ENCODE measurements at regions not wholly inside any gene's neighbourhood (a gene's known extent, or its start where the extent isn't known, plus 50 kb on each side); places are given as distances from the start of the nearest gene placed in this dataset.

DNA sequence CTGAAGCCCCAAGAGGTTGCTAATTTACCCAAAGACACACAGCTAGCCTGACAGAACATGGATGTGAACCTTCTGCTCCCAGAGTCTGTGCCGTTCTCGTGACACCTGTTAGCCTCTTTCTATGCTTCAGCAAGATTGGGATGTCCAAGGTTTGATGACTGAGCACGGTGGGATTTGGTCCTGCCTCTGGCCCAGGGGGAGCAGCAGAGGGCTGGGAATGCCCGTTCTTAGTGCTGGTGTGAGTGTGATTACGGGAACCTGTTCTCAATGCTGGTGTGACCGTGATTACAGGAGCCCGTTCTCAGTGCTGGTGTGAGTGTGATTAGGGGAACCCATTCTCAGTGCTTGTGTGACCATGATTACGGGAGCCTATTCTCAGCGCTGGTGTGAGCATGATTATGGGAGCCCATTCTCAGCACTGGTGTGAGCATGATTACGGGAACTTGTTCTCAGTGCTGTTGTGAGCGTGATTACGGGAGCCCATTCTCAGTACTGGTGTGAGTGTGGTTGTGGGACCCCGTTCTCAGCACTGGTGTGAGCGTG is 67.3 kb upstream of the SNTG2 start:
- intact Hi-C loops (cut with micrococcal nuclease), result no loop called here
- Mint-ChIP-seq H3K4me1 (no peaks in the 10 kb centered on the region), H3K27me3 (peaks cover 20% of the 10 kb centered on the region), H3K4me3 (no peak overlapping the region), H3K27ac (no peak overlapping the region), H3K9me3 (no peaks in the 10 kb centered on the region), H3K36me3 (ENCODE audit: low read depth) (no peaks in the 10 kb centered on the region)
- CTCF ChIA-PET, result no interaction called here
- DNase-seq (no peak), ATAC-seq (ENCODE audit: low read depth) (no peak)
- no peak for TF ChIP-seq CTCF (IDR thresholded peaks at IDR 0.05)
- POLR2A ChIA-PET, result no interaction called here

DNA sequence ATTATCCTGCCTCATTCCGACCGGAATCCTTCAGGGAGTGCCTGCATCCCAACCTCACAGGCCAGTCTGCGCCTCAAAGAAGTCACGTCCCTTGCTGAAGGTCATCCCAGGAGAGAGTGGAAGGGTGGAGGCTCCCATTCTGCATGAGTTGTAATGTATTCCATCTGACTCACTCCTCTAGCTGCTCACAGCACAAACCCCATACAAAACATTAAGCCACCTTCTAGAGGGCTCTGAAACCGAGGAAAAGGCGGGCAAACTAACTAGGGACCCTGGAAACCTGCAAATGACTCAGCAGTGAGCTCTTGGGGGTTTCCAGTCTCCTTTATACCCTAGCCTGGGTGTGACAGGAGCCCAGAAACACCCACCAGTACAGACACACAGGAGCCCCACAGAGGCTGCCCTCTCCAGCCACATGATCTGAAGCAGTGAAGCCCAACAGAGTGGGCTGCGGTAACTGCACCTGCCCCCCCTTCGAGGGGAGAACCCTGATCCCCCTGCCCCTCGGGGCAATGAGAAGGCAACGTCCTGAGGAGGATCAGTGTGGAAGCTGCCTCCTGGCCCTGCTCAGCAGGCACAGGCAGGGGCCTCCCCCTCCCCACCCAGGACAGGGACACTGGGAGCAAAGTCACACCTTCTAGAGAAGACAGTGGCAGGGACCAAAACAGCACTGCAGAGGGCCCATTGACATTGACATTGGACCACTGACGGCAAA is 69.3 kb upstream of the SNTG2 start:
- no peak for DNase-seq
- ATAC-seq (ENCODE audit: low read depth), result no peak
- POLR2A ChIA-PET, result no interaction called here
- intact Hi-C loops (cut with micrococcal nuclease), result no loop called here
- Mint-ChIP-seq H3K4me3 (no peak overlapping the region), H3K36me3 (ENCODE audit: low read depth) (no peaks in the 10 kb centered on the region), H3K9me3 (no peaks in the 10 kb centered on the region), H3K27ac (no peak overlapping the region), H3K4me1 (no peaks in the 10 kb centered on the region), H3K27me3 (peaks cover 17% of the 10 kb centered on the region)
- CTCF ChIA-PET, result no interaction called here
- no peak for TF ChIP-seq CTCF (IDR thresholded peaks at IDR 0.05)

GRCh38 chr2:880201-880970 is 70.3 kb upstream of the SNTG2 start:
- Mint-ChIP-seq H3K4me1 (no peaks in the 10 kb centered on the region), H3K36me3 (ENCODE audit: low read depth) (no peaks in the 10 kb centered on the region), H3K9me3 (no peaks in the 10 kb centered on the region), H3K27ac (no peak overlapping the region), H3K4me3 (no peak overlapping the region), H3K27me3 (peaks cover 13% of the 10 kb centered on the region)
- ChIA-PET CTCF (no interaction called here), POLR2A (no interaction called here)
- TF ChIP-seq CTCF (IDR thresholded peaks at IDR 0.05), result no peak
- DNase-seq, result no peak
- intact Hi-C loops (cut with micrococcal nuclease), result no loop called here
- ATAC-seq (ENCODE audit: low read depth), result no peak

GRCh38 chr2:879540-879939 is 71.1 kb upstream of the SNTG2 start:
- H3K4me1 Mint-ChIP-seq, result no peaks in the 10 kb centered on the region
- CTCF ChIA-PET, result no interaction called here
- no peak for TF ChIP-seq CTCF (IDR thresholded peaks at IDR 0.05)
- no peak overlapping the region for H3K4me3 Mint-ChIP-seq
- peaks cover 7% of the 10 kb centered on the region for H3K27me3 Mint-ChIP-seq
- no peak for ATAC-seq (ENCODE audit: low read depth)
- no peaks in the 10 kb centered on the region for H3K36me3 Mint-ChIP-seq (ENCODE audit: low read depth)
- no peak for DNase-seq
- no peak overlapping the region for H3K27ac Mint-ChIP-seq
- intact Hi-C loops (cut with micrococcal nuclease), result no loop called here
- H3K9me3 Mint-ChIP-seq, result no peaks in the 10 kb centered on the region
- POLR2A ChIA-PET, result no interaction called here

- CTCF ChIA-PET, result no interaction called here
- Mint-ChIP-seq H3K9me3 (no peaks in the 10 kb centered on the region), H3K4me1 (no peaks in the 10 kb centered on the region), H3K27ac (no peak overlapping the region), H3K36me3 (ENCODE audit: low read depth) (no peaks in the 10 kb centered on the region), H3K27me3 (peaks cover 4% of the 10 kb centered on the region), H3K4me3 (no peak overlapping the region)
- POLR2A ChIA-PET, result no interaction called here
- intact Hi-C loops (cut with micrococcal nuclease), result no loop called here
- TF ChIP-seq CTCF (IDR thresholded peaks at IDR 0.05), result no peak
- no peak for DNase-seq
- no peak for ATAC-seq (ENCODE audit: low read depth)
Measured at GRCh38 chr2:878245-878930, 72.3 kb upstream of the SNTG2 start.

Data from activated B cell treated with CpG ODN at 0.5 μM for 24 hours (primary cell).